ENCODE measurements at regions not wholly inside any gene's neighbourhood (a gene's known extent, or its start where the extent isn't known, plus 50 kb on each side); places are given as distances from the start of the nearest gene placed in this dataset.

GRCh38 chr1:5381491-5381890 is 610.7 kb downstream of the NPHP4 start:
- TF ChIP-seq CTCF (conservative IDR thresholded peaks at IDR 0.05 in 1 of 2, IDR thresholded peaks at IDR 0.05 in 1 of 2; ENCODE audit: low read depth in 1 of 2, low read length in 2 of 2) (no peak), EZH2 (IDR thresholded peaks at IDR 0.05; ENCODE audit: low read length, missing control alignments) (no peak)

Data from fibroblast of lung (primary cell).